ENCODE measurements at regions not wholly inside any gene's neighbourhood (a gene's known extent, or its start where the extent isn't known, plus 50 kb on each side); places are given as distances from the start of the nearest gene placed in this dataset.

- no peak overlapping the region for H3K4me3 ChIP-seq (replicated peaks; ENCODE audit: low read depth, low read length)
- DNase-seq (ENCODE audit: low read depth) = no peak
- no peak for TF ChIP-seq CTCF (IDR thresholded peaks at IDR 0.05; ENCODE audit: low read length, missing control alignments)
These were observed 149.6 kb upstream of the PRPS1L1 start for GRCh38 chr7:18177129-18177814.

GRCh38 chr7:18177815-18178660 lies 150.4 kb upstream of the PRPS1L1 start:
- DNase-seq (ENCODE audit: low read depth) = peak; percentile 57
- H3K4me3 ChIP-seq (replicated peaks; ENCODE audit: low read depth, low read length) = no peak overlapping the region
- no peak for TF ChIP-seq CTCF (IDR thresholded peaks at IDR 0.05; ENCODE audit: low read length, missing control alignments)

- no peak for TF ChIP-seq CTCF (IDR thresholded peaks at IDR 0.05; ENCODE audit: low read length, missing control alignments)
- H3K4me3 ChIP-seq (replicated peaks; ENCODE audit: low read depth, low read length) = no peak overlapping the region
- no peak for DNase-seq (ENCODE audit: low read depth)
These were observed 151.4 kb upstream of the PRPS1L1 start for GRCh38 chr7:18179093-18179492.

GRCh38 chr7:18180685-18181084 lies 153.0 kb upstream of the PRPS1L1 start:
- no peak for TF ChIP-seq CTCF (IDR thresholded peaks at IDR 0.05; ENCODE audit: low read length, missing control alignments)
- no peak overlapping the region for H3K4me3 ChIP-seq (replicated peaks; ENCODE audit: low read depth, low read length)
- no peak for DNase-seq (ENCODE audit: low read depth)

GRCh38 chr7:18189500-18190126 lies 162.0 kb upstream of the PRPS1L1 start:
- no peak for DNase-seq (ENCODE audit: low read depth)
- H3K4me3 ChIP-seq (replicated peaks; ENCODE audit: low read depth, low read length) = no peak overlapping the region
- no peak for TF ChIP-seq CTCF (IDR thresholded peaks at IDR 0.05; ENCODE audit: low read length, missing control alignments)

GRCh38 chr7:18191341-18191740 lies 163.7 kb upstream of the PRPS1L1 start:
- DNase-seq (ENCODE audit: low read depth) = no peak
- no peak for TF ChIP-seq CTCF (IDR thresholded peaks at IDR 0.05; ENCODE audit: low read length, missing control alignments)

More at GRCh38 chr7:18191341-18191740, 163.7 kb upstream of the PRPS1L1 start:
- no peak overlapping the region for H3K4me3 ChIP-seq (replicated peaks; ENCODE audit: low read depth, low read length)
